Hepatocyte (in vitro differentiated cells): ENCODE measurements at regions not wholly inside any gene's neighbourhood (a gene's known extent, or its start where the extent isn't known, plus 50 kb on each side); places are given as distances from the start of the nearest gene placed in this dataset.

ENCODE experiments used
- CTCF ChIP-seq: fragments of 200-600 bp; sonication (generic); IDR thresholded peaks from 2 replicates; pipeline ENCODE4 v1.5.1; 2016; ENCODE audit warnings: antibody characterized with exemption, mild to moderate bottlenecking; ENCODE audit not compliant: poor library complexity
- EZH2 ChIP-seq: fragments of 200-600 bp; sonication (generic); IDR thresholded peaks from 2 replicates; pipeline ENCODE4 v1.6.1; 2016; ENCODE audit warnings: antibody characterized with exemption, mild to moderate bottlenecking, borderline replicate concordance
- EZH2phosphoT487 ChIP-seq: fragments of 200-600 bp; sonication (generic); IDR thresholded peaks from one replicate; pipeline ENCODE4 v1.6.1; 2018; ENCODE audit warnings: antibody characterized with exemption, mild to moderate bottlenecking, low read depth, moderate library complexity; ENCODE audit not compliant: unreplicated experiment, severe bottlenecking

- TF ChIP-seq EZH2 (no peak), CTCF (no peak), EZH2phosphoT487 (no peak)
Measured at GRCh38 chr11:101292661-101293240, 163.1 kb upstream of the PGR start.
